GM12891 (cell line): ENCODE measurements at regions not wholly inside any gene's neighbourhood (a gene's known extent, or its start where the extent isn't known, plus 50 kb on each side); places are given as distances from the start of the nearest gene placed in this dataset.

Source experiments
- PAX5 ChIP-seq: IDR thresholded peaks from 2 replicates; pipeline ENCODE4 v1.6.1; 2011; ENCODE audit warnings: low read length, moderate library complexity, mild to moderate bottlenecking; ENCODE audit not compliant: insufficient read depth, severe bottlenecking
- POLR2A ChIP-seq: IDR thresholded peaks from 2 replicates; pipeline ENCODE4 v1.6.1; 2011; ENCODE audit warnings: low read depth, low read length, control low read depth
- POLR2AphosphoS5 ChIP-seq: IDR thresholded peaks from 2 replicates; pipeline ENCODE4 v1.6.1; 2011; ENCODE audit warnings: low read depth, low read length, control low read depth
- POU2F2 ChIP-seq: IDR thresholded peaks from 2 replicates; pipeline ENCODE4 v1.6.1; 2011; ENCODE audit warnings: low read depth, mild to moderate bottlenecking, control low read depth, low read length, moderate library complexity
- SPI1 ChIP-seq: IDR thresholded peaks from 2 replicates; pipeline ENCODE4 v1.6.1; 2011; ENCODE audit warnings: low read depth, low read length, control low read depth
- TAF1 ChIP-seq: IDR thresholded peaks from 2 replicates; pipeline ENCODE4 v1.6.1; 2011; ENCODE audit warnings: low read depth, low read length, control low read depth

DNA sequence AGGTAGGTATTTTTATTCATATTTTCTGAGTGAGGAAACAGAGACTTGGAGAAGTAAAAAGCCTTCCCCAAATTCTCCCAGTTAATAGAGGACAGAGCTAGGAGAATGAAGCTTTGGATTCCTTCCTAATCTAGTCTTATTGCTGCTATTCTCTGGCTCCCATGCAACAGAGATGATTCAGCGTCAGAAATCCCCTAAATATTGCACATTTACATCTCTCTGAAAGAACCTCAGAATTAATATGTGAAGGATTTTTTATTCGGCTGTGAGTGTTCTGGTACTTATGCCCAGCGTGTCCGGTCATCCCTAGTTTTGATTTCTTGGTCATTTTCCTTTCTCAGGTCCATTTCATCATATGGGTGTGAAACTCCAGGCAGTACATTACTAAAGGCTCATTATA is 91.2 kb upstream of the SESTD1 start:
- no peak for TF ChIP-seq POLR2A
- TF ChIP-seq TAF1, result no peak
- TF ChIP-seq PAX5, result no peak
- no peak for TF ChIP-seq SPI1
- no peak for TF ChIP-seq POLR2AphosphoS5
- no peak for TF ChIP-seq POU2F2
